Kidney epithelial cell (primary cell): ENCODE measurements at regions not wholly inside any gene's neighbourhood (a gene's known extent, or its start where the extent isn't known, plus 50 kb on each side); places are given as distances from the start of the nearest gene placed in this dataset.

Experiments
- DNase-seq: peaks from one replicate; pipeline ENCODE4 v3.0.0-alpha.2; 2010; ENCODE audit warnings: low read depth
- H3K27me3 ChIP-seq: 2 replicates; pipeline ENCODE4 v1.6.0; 2011; ENCODE audit warnings: low read length; ENCODE audit not compliant: control insufficient read depth, insufficient read depth
- H3K36me3 ChIP-seq: 2 replicates; pipeline ENCODE4 v1.5.1; 2011; ENCODE audit warnings: low read length; ENCODE audit not compliant: control insufficient read depth, insufficient read depth
- H3K4me3 ChIP-seq: 2 replicates; pipeline ENCODE4 v1.5.1; 2011; ENCODE audit warnings: low read depth, mild to moderate bottlenecking, control low read depth, low read length
- TF ChIP-seq, protein P1 (sequence below): IDR thresholded peaks from 2 replicates; pipeline ENCODE4 v1.5.1; 2011; ENCODE audit warnings: mild to moderate bottlenecking, moderate library complexity, low read length, control low read depth, inconsistent platforms; ENCODE audit not compliant: insufficient read depth, poor library complexity, severe bottlenecking

DNA sequence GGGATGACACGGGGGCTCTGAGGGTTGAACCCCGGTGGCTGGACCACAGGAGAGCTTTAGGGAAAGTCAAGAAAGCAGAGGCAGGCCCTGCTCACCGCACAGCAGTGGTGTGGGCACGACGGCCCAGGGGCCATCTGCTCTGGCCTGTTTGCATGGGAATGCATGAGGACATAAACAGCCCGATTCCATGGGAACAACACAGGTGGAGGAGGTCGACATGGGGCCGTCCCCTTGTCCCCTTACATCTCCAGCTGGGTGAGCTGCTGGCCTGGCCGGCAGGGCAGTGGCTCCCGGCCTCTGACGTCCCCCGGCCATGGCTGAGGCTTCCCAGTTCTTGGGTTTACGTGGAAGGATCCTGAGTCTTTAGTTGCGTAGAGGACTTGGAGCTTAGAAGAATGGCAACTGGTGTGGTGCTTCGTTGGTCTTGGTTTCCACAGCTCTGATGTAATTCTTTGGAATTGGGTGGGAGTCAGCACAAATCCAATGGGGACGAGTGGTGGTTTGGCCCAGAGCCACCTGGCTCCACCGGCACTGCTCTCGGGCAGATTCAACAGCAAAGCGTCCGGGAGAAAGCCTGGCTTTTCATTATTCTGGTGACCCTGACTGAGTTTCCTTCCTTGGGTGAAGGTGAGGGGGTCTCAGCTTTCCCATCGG lies 98.3 kb upstream of the HDAC4 start:
- Histone ChIP-seq H3K4me3 (no peak overlapping the region), H3K27me3 (no peaks in the 10 kb centered on the region), H3K36me3 (no peaks in the 10 kb centered on the region)
- TF ChIP-seq, protein P1, sequence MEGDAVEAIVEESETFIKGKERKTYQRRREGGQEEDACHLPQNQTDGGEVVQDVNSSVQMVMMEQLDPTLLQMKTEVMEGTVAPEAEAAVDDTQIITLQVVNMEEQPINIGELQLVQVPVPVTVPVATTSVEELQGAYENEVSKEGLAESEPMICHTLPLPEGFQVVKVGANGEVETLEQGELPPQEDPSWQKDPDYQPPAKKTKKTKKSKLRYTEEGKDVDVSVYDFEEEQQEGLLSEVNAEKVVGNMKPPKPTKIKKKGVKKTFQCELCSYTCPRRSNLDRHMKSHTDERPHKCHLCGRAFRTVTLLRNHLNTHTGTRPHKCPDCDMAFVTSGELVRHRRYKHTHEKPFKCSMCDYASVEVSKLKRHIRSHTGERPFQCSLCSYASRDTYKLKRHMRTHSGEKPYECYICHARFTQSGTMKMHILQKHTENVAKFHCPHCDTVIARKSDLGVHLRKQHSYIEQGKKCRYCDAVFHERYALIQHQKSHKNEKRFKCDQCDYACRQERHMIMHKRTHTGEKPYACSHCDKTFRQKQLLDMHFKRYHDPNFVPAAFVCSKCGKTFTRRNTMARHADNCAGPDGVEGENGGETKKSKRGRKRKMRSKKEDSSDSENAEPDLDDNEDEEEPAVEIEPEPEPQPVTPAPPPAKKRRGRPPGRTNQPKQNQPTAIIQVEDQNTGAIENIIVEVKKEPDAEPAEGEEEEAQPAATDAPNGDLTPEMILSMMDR = no peak
- no peak for DNase-seq

DNA sequence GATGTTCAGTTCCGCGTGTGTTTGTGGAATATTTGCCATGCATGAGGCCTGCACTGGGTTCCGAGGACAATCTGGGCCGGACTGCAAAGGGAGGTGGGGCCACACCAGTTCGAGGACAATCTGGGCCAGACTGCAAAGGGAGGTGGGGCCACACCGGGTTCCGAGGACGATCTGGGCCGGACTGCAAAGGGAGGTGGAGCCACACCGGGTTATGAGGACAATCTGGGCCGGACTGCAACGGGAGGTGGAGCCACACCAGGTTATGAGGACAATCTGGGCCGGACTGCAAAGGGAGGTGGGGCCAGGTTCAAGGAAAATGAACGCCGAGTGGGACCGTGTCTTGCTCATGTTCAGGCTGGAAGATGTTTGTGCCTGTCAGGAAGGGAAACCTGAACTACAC lies 97.8 kb upstream of the HDAC4 start:
- Histone ChIP-seq H3K4me3 (no peak overlapping the region), H3K27me3 (no peaks in the 10 kb centered on the region), H3K36me3 (no peaks in the 10 kb centered on the region)
- DNase-seq = no peak
- TF ChIP-seq, protein P1 = no peak

- no peaks in the 10 kb centered on the region for H3K36me3 ChIP-seq
- H3K27me3 ChIP-seq = no peaks in the 10 kb centered on the region
- no peak overlapping the region for H3K4me3 ChIP-seq
- TF ChIP-seq, protein P1 = no peak
- DNase-seq = no peak
Measured at GRCh38 chr2:239496700-239497099, 95.9 kb upstream of the HDAC4 start.

DNA sequence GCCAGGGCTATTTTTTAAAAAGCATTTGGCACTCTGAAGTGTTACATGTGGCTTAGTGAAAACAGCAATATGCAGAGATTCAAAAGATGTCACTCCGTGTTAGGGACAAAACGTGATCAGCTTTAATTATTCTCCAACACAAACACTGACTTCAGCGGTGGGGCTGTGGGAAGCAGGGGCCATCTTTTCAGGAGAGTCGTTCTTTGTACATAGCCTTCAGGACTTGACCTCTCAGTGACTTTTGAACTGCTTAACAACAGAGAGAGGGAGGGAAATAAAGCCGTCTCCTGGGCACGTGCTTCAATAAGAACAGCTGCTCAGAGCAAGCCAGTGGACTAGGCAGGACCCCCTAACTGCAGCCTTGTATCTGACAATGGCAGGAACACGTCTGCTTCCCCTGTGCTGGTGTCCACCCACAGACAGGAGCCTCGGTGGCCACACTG lies 95.0 kb upstream of the HDAC4 start:
- TF ChIP-seq, protein P1 = no peak
- H3K4me3 ChIP-seq = no peak overlapping the region
- no peak for DNase-seq
- H3K36me3 ChIP-seq = no peaks in the 10 kb centered on the region
- no peaks in the 10 kb centered on the region for H3K27me3 ChIP-seq

- no peak for DNase-seq
- TF ChIP-seq, protein P1 = no peak
- Histone ChIP-seq H3K36me3 (no peaks in the 10 kb centered on the region), H3K4me3 (no peak overlapping the region), H3K27me3 (no peaks in the 10 kb centered on the region)
Measured at GRCh38 chr2:239495175-239495574, 94.4 kb upstream of the HDAC4 start.

GRCh38 chr2:239494578-239494977 lies 93.8 kb upstream of the HDAC4 start:
- Histone ChIP-seq H3K4me3 (no peak overlapping the region), H3K36me3 (no peaks in the 10 kb centered on the region), H3K27me3 (no peaks in the 10 kb centered on the region)
- TF ChIP-seq, protein P1 = no peak
- DNase-seq = no peak
